CD4-positive, alpha-beta T cell treated with Interleukin-6 at 100 ng/mL for 8 hours (primary cell): ENCODE measurements at regions not wholly inside any gene's neighbourhood (a gene's known extent, or its start where the extent isn't known, plus 50 kb on each side); places are given as distances from the start of the nearest gene placed in this dataset.
"Not testable (repeated sequence)": the region's sequence is repeated elsewhere in the genome, so short reads cannot be mapped to it uniquely, and the experiment has no call there.

ENCODE experiments used
- DNase-seq: peaks from one replicate; pipeline ENCODE4 v3.0.0-alpha.2; 2020; ENCODE audit warnings: mixed read lengths, low spot score

- no peak for DNase-seq
These were observed 79.5 kb upstream of the TSC22D2 start for GRCh38 chr3:150328654-150329040.

- DNase-seq: no peak
These were observed 80.1 kb upstream of the TSC22D2 start for GRCh38 chr3:150327678-150328653.

GRCh38 chr3:150324788-150325187 lies 83.3 kb upstream of the TSC22D2 start:
- DNase-seq: no peak

GRCh38 chr3:150324245-150324644 lies 83.9 kb upstream of the TSC22D2 start:
- DNase-seq: no peak

GRCh38 chr3:150323770-150324169 lies 84.3 kb upstream of the TSC22D2 start:
- DNase-seq: no peak

- DNase-seq: not testable (repeated sequence)
These were observed 85.0 kb upstream of the TSC22D2 start for GRCh38 chr3:150323091-150323490.

- not testable (repeated sequence) for DNase-seq
These were observed 87.1 kb upstream of the TSC22D2 start for GRCh38 chr3:150320971-150321370.

- no peak for DNase-seq
These were observed 88.2 kb upstream of the TSC22D2 start for GRCh38 chr3:150319900-150320299.

- DNase-seq: no peak
These were observed 90.6 kb upstream of the TSC22D2 start for GRCh38 chr3:150317469-150317868.

- no peak for DNase-seq
These were observed 92.4 kb upstream of the TSC22D2 start for GRCh38 chr3:150315721-150316120.

- no peak for DNase-seq
These were observed 93.7 kb upstream of the TSC22D2 start for GRCh38 chr3:150314248-150315004.

- no peak for DNase-seq
These were observed 96.0 kb upstream of the TSC22D2 start for GRCh38 chr3:150312018-150312657.

- DNase-seq: no peak
These were observed 96.9 kb upstream of the TSC22D2 start for GRCh38 chr3:150311156-150311555.

- no peak for DNase-seq
These were observed 98.5 kb upstream of the TSC22D2 start for GRCh38 chr3:150309557-150309956.

- no peak for DNase-seq
These were observed 98.9 kb upstream of the TSC22D2 start for GRCh38 chr3:150309257-150309542.

GRCh38 chr3:150308481-150309256 lies 99.4 kb upstream of the TSC22D2 start:
- no peak for DNase-seq

GRCh38 chr3:150308037-150308319 lies 100.1 kb upstream of the TSC22D2 start:
- DNase-seq: no peak

GRCh38 chr3:150307311-150308036 lies 100.6 kb upstream of the TSC22D2 start:
- DNase-seq: no peak

GRCh38 chr3:150306906-150307305 lies 101.2 kb upstream of the TSC22D2 start:
- DNase-seq: no peak

GRCh38 chr3:150306083-150306482 lies 102.0 kb upstream of the TSC22D2 start:
- DNase-seq: no peak

GRCh38 chr3:150303768-150304167 lies 104.3 kb upstream of the TSC22D2 start:
- no peak for DNase-seq

GRCh38 chr3:150302246-150302645 lies 105.9 kb upstream of the TSC22D2 start:
- no peak for DNase-seq
